Vagina (tissue), 2 donors: ENCODE measurements at regions not wholly inside any gene's neighbourhood (a gene's known extent, or its start where the extent isn't known, plus 50 kb on each side); places are given as distances from the start of the nearest gene placed in this dataset.

ENCODE experiments used
- CTCF ChIP-seq, 3 experiments: fragments of 450-650 bp in 2 of 3; fragments of 200-600 bp in 1 of 3; sonication (generic) in 1 of 3; IDR thresholded peaks; one replicate each; pipeline ENCODE4 v1.5.1; 2017 to 2019; ENCODE audit warnings: antibody characterized with exemption in 3 of 3, mild to moderate bottlenecking in 2 of 3, moderate library complexity in 2 of 3
- POLR2A ChIP-seq, 2 donors: fragments of 450-650 bp; IDR thresholded peaks; one replicate each; pipeline ENCODE4 v1.6.1; 2017; ENCODE audit warnings: antibody characterized with exemption in 2 of 2, mild to moderate bottlenecking in 2 of 2, moderate library complexity in 2 of 2
- POLR2AphosphoS5 ChIP-seq, 2 donors: sonication (generic); formaldehyde crosslinking; IDR thresholded peaks; one replicate each; pipeline ENCODE4 v1.9.0; 2017; ENCODE audit warnings: antibody characterized with exemption in 2 of 2, mild to moderate bottlenecking in 2 of 2, low read depth in 1 of 2; ENCODE audit not compliant: insufficient read depth in 1 of 2

GRCh38 chr12:72201457-72201856 lies 70.7 kb upstream of the TRHDE start:
- TF ChIP-seq CTCF (IDR thresholded peaks at IDR 0.05) (no peak), POLR2A (IDR thresholded peaks at IDR 0.05) (no peak), POLR2AphosphoS5 (IDR thresholded peaks at IDR 0.05; ENCODE audit: insufficient read depth in 1 of 2, low read depth in 1 of 2) (no peak)
